8988T (cell line): ENCODE measurements at regions not wholly inside any gene's neighbourhood (a gene's known extent, or its start where the extent isn't known, plus 50 kb on each side); places are given as distances from the start of the nearest gene placed in this dataset.

Experiments
- DNase-seq: peaks from one replicate; pipeline ENCODE4 v3.0.0; 2011

- no peak for DNase-seq
These were observed 156.2 kb upstream of the SEMA6D start for GRCh38 chr15:47561102-47561501.

DNA sequence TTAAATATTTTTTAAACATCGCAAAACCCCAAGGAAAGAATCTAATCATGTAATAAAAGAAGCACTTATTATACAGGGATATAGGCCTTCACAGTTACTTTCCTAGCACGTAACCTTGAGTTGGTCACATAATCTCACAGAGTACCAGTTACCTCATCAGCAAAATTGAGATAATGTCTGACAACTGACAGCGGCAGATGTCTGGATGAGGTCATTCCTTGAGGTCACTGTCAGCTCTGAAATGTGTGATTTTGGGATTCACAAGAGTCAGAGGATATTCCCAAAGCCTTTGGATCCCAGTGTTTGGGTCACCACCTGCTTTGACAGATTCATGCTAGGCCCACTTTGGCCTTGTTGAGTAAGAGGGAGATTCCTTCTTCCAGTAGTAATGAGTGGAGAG lies 151.4 kb upstream of the SEMA6D start:
- no peak for DNase-seq

GRCh38 chr15:47566610-47567009 lies 150.7 kb upstream of the SEMA6D start:
- no peak for DNase-seq

DNA sequence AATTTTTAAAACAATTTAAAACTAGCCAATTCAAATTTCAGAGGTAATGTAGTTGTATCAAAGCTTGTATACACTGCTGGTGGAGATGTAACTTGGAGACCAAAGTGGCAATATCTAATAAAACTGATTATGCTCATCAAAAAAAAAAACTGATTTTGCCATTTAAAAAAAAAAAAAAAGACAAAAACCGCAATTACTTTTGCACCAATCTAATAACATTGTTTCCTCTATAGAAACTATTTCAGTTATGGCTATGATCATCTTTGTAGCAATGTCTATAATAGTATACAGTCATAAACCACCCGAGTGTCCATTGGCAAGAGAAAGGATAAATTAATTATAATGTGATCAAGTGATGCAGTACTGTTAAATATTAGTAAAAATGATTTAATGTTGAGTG lies 149.3 kb upstream of the SEMA6D start:
- DNase-seq: no peak

DNA sequence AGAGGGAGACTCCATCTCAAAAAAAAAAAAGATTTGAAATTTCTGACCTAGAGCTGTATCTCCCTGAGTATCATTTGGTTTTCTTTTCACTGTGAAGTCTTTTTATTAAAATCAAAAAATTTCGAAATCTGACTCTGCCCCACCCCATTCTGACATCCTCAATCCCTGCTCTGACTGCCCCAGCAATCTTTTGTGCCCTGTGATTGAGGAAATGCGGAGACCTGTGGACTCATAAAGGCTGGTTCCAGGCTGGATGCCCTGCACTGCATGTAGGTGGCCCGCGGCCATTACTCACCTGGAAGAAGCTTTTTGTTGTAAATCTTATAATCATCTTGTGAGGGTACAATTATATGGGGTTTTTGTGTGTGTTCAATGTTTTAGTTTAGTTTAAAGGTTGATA lies 147.3 kb upstream of the SEMA6D start:
- DNase-seq: no peak

- DNase-seq: no peak
These were observed 146.9 kb upstream of the SEMA6D start for GRCh38 chr15:47570451-47570850.

GRCh38 chr15:47570881-47571640 lies 146.2 kb upstream of the SEMA6D start:
- no peak for DNase-seq

DNA sequence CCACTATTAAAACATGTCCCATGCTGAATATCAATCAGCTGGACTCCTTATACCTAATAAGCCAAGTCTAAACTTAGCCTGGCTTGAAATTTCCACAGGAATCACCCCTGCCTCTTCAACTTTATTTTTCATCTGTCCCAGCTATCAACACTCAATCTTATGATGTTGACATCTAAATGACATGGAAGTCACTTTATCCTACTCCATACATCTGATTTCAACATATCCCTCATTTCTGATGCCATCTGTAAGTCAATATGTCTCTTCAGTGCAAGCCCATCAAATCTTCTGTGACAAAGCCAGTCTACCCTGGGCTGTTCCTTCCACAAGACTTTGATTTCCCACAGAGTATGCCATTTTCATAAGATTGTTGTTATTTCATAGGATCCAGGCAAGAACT lies 143.6 kb upstream of the SEMA6D start:
- no peak for DNase-seq

DNA sequence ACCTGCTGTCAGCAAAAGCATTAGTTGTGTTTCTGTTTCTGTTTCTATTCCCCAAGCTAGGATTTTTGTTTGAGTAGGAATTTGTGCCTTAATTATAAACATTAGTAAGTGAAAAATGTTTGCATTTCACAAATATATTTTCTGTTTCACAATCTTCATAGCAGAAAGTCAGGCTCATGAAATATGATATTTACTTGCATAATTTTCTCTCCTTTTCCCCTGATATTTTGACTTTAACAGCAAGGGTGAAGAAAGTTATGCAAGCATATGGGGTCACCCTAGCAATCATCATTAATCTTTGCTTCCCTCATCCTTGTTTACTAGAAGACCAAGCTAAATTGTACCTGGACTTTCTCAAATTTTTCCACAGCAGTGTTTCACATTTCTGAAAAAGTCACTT lies 140.3 kb upstream of the SEMA6D start:
- DNase-seq: no peak

DNA sequence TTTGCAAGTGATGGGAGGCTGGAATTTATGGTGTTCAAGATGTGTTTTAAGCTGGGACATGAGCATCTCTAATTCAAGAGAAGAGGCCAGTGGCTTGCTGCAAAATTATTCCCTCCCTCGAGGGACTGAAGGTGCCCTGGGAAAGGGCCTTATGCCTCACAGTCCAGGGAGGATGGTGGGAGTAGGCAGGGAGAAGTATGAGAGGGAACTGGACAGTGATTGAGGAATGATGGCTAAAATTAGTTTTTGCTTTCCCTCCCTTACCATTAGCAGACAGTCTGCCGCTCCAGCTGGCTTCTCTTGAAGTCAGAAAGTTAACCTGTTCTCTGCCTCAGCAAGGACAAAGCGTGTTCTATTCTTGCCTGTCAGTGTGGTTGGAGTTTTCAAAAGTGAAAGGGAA lies 139.8 kb upstream of the SEMA6D start:
- no peak for DNase-seq

GRCh38 chr15:47582233-47582632 lies 135.1 kb upstream of the SEMA6D start:
- no peak for DNase-seq

- DNase-seq: no peak
These were observed 133.0 kb upstream of the SEMA6D start for GRCh38 chr15:47584316-47584715.

GRCh38 chr15:47586653-47587224 lies 130.6 kb upstream of the SEMA6D start:
- no peak for DNase-seq

DNA sequence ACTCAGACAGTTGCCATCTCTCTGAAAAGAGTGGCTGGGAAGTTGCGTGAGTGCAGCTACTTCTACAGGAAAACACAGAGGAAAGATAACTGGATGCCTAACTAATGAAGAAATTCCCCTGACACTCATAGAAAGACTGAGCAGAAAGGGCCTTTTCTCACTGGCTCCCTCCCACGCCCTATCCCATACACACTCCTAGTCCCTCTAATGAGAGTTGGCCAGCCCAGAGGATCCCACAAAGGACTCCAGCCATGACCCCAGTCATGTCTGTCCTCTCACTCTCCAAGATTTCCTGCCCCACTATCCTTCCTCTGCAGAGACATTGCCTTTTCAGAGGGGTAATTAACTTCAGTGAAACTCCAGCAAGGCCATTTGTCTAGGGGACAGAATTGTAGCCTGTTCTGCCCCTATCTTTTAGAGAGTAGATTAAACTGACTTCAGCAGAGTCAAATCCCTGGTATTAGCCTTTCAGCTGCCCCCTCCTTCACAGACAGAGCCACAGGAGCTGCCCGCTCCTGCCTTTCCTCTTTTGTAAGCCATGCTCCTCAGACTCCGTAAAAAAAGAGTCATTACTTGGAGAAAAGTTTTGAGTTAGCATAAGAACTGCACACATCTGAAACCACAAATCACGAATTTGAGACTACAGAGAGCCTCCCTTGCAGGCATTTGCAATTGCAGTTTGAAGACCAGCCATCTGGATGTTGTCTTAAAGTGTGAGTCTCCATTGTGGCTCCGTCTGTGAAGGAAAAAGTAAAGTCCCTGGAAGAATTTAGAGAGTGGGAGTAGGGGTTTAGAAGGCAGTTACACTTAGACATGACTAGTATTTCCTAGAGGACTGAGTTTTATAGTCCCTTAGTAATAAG lies 129.1 kb upstream of the SEMA6D start:
- DNase-seq: no peak

- DNase-seq: no peak
These were observed 128.3 kb upstream of the SEMA6D start for GRCh38 chr15:47588958-47589357.

GRCh38 chr15:47598996-47599395 lies 118.3 kb upstream of the SEMA6D start:
- no peak for DNase-seq

DNA sequence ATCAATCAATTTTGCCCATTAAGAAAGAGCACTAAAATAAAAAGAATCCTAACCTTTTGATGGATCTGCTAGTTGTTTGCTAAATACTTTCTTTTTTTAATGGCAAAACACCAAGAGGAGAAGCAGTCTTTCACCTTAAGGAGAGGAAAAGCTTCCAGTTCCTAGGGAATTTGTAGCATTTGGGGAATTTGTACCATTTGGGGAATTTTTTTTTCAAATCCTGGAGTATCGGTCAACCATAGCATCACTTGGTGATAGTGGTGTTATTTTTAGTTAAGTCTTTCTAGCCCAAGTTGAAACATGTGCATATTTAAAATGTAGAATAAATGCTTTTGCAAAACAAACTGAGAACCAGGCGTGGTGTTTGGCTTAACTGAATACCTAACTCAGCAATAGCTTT lies 117.5 kb upstream of the SEMA6D start:
- DNase-seq: no peak

DNA sequence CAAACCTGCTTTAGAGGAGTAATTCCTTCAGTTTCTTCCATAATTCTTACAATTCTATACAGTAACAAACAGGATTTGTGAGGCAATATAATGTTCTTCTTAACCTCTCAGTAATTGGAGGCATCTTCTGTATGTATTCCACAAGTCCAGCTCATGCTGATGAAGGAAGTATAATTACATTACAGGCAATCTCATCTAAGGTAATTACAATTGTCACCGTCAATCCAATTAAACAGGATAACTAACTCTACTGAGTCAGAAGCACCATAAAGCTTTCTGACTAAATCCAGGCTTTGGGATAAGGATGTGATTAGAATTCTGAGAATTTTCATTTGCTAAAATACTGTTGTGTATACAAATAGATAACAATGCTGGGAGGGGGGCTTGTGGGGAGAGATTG lies 115.2 kb upstream of the SEMA6D start:
- no peak for DNase-seq

DNA sequence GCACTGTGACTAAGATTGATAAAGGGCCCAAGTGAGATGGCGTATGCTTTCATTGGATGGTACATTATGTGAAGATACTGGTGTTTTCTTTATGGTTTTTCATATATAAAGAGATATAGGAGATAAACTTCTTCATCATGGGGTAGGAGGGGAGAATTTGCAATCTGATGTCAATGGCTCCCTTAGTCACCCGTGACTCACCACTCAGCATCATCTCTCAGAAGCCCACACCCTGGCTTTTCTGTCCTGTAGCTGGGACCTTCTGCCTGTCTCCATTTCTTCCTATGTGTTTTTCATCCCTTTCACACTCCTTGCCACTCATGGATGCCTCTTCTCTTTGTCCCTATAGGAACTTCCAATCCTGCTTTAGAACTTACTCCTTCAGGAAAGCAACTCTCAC lies 114.3 kb upstream of the SEMA6D start:
- no peak for DNase-seq

DNA sequence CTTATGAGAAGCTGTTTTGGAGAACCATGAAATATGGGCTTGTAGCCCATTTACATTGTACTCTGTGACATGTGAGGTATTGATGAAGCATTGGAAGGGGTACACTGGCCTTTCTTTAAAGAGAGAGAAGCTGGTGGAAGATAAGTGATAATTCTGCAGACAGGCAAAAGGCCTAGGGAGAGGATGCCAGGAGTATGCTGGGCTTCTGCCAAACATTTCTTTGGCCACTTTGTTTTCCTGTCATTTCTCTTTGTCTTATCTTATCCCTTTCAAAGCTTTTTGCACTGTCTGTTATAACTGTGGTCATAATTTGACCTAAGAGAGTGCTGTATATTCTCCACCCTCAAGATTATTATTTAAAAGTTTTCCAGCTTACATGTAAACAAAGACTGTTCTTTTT lies 109.6 kb upstream of the SEMA6D start:
- no peak for DNase-seq

DNA sequence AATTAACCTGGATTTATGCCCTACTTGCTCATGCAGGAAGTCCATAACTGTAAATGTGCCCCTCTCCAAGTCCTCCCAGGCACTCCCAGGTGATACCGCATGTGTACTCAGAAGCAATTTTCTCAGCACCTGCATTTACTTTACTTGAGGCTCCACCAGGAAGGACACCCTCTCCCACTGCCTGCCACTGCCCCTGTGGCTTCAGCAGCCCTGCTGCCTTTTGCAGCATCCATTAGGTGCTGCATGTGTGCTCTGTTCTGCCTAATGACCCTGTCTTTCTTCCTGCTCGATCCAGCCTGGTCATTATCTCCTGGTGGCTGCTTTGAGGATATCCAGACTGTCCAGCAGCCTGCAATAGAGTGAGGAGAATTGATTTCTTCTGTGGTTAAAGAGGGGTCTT lies 107.6 kb upstream of the SEMA6D start:
- no peak for DNase-seq

- DNase-seq: no peak
These were observed 106.6 kb upstream of the SEMA6D start for GRCh38 chr15:47610736-47611135.

- no peak for DNase-seq
These were observed 102.8 kb upstream of the SEMA6D start for GRCh38 chr15:47614360-47615011.

- DNase-seq: no peak
These were observed 100.4 kb upstream of the SEMA6D start for GRCh38 chr15:47616876-47617275.
